SU-DHL-6 (cell line): ENCODE measurements at regions not wholly inside any gene's neighbourhood (a gene's known extent, or its start where the extent isn't known, plus 50 kb on each side); places are given as distances from the start of the nearest gene placed in this dataset.

Experiments used
- CTCF ChIP-seq: fragments of 200-600 bp; sonication (generic); IDR thresholded peaks from one replicate; pipeline ENCODE4 v1.5.1; 2017; ENCODE audit warnings: antibody characterized with exemption, mild to moderate bottlenecking, low read length, moderate library complexity; ENCODE audit not compliant: insufficient read depth, poor library complexity, severe bottlenecking
- EZH2phosphoT487 ChIP-seq: fragments of 200-600 bp; sonication (generic), shearing (Covaris generic); conservative IDR thresholded peaks from 2 replicates; pipeline ENCODE4 v1.6.1; 2018; ENCODE audit warnings: mild to moderate bottlenecking, antibody characterized with exemption, low read length, moderate library complexity, mixed read lengths

GRCh38 chr4:13246107-13246506 is 238.0 kb downstream of the RAB28 start:
- TF ChIP-seq CTCF (no peak), EZH2phosphoT487 (no peak)
